ENCODE measurements at regions not wholly inside any gene's neighbourhood (a gene's known extent, or its start where the extent isn't known, plus 50 kb on each side); places are given as distances from the start of the nearest gene placed in this dataset.

GRCh38 chr13:112010714-112011113, 56.2 kb upstream of the SOX1 start:
- TF ChIP-seq CTCF (IDR thresholded peaks at IDR 0.05) (no peak), EP300 (IDR thresholded peaks at IDR 0.05) (no peak)
